ENCODE measurements at regions not wholly inside any gene's neighbourhood (a gene's known extent, or its start where the extent isn't known, plus 50 kb on each side); places are given as distances from the start of the nearest gene placed in this dataset.

DNA sequence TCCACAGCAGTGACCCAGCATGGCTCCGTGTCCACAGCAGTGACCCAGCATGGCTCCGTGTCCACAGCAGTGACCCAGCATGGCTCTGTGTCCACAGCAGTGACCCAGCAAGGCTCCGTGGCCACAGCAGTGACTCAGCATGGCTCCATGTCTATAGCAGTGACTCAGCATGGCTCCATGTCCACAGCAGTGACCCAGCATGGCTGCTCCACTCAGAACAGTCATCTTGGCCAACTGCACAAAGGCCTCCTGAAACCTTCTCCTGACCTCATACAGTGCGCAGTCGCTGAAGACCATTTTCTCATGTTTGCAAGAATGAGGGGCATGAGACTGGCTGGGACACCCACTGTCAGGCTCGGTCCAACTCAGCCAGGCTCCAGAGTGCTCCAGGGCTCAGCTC lies 333.4 kb upstream of the RAB6C start:
- H3K9me3 ChIP-seq (replicated peaks): no peaks in the 10 kb centered on the region
- H3K27ac ChIP-seq (replicated peaks): no peak overlapping the region
- peaks cover 18% of the 10 kb centered on the region for H3K27me3 ChIP-seq (ENCODE audit: low read depth)
- H3K4me3 ChIP-seq: no peak overlapping the region
- no peaks in the 10 kb centered on the region for H3K4me1 ChIP-seq
- intact Hi-C loops (cut with micrococcal nuclease): no loop called here
- DNase-seq: no peak
- H3K36me3 ChIP-seq: no peaks in the 10 kb centered on the region
- TF ChIP-seq, protein P1, sequence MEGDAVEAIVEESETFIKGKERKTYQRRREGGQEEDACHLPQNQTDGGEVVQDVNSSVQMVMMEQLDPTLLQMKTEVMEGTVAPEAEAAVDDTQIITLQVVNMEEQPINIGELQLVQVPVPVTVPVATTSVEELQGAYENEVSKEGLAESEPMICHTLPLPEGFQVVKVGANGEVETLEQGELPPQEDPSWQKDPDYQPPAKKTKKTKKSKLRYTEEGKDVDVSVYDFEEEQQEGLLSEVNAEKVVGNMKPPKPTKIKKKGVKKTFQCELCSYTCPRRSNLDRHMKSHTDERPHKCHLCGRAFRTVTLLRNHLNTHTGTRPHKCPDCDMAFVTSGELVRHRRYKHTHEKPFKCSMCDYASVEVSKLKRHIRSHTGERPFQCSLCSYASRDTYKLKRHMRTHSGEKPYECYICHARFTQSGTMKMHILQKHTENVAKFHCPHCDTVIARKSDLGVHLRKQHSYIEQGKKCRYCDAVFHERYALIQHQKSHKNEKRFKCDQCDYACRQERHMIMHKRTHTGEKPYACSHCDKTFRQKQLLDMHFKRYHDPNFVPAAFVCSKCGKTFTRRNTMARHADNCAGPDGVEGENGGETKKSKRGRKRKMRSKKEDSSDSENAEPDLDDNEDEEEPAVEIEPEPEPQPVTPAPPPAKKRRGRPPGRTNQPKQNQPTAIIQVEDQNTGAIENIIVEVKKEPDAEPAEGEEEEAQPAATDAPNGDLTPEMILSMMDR (IDR thresholded peaks at IDR 0.05; ENCODE audit: borderline replicate concordance): no peak

GRCh38 chr2:129653246-129653645 lies 326.2 kb upstream of the RAB6C start:
- no peak overlapping the region for H3K27ac ChIP-seq (replicated peaks)
- TF ChIP-seq, protein P1 (IDR thresholded peaks at IDR 0.05; ENCODE audit: borderline replicate concordance): no peak
- H3K9me3 ChIP-seq (replicated peaks): peaks cover 1% of the 10 kb centered on the region
- H3K4me3 ChIP-seq: no peak overlapping the region
- H3K27me3 ChIP-seq (ENCODE audit: low read depth): peaks cover 32% of the 10 kb centered on the region
- no peaks in the 10 kb centered on the region for H3K36me3 ChIP-seq
- H3K4me1 ChIP-seq: no peaks in the 10 kb centered on the region
- intact Hi-C loops (cut with micrococcal nuclease): no loop called here
- DNase-seq: no peak

- no peak overlapping the region for H3K27ac ChIP-seq (replicated peaks)
- intact Hi-C loops (cut with micrococcal nuclease): no loop called here
- TF ChIP-seq, protein P1 (IDR thresholded peaks at IDR 0.05; ENCODE audit: borderline replicate concordance): no peak
- no peaks in the 10 kb centered on the region for H3K4me1 ChIP-seq
- no peaks in the 10 kb centered on the region for H3K36me3 ChIP-seq
- H3K27me3 ChIP-seq (ENCODE audit: low read depth): peaks cover 25% of the 10 kb centered on the region
- H3K4me3 ChIP-seq: no peak overlapping the region
- DNase-seq: no peak
- peaks cover 12% of the 10 kb centered on the region for H3K9me3 ChIP-seq (replicated peaks)
These were observed 325.1 kb upstream of the RAB6C start for GRCh38 chr2:129654331-129654730.

- no peak for DNase-seq
- TF ChIP-seq, protein P1 (IDR thresholded peaks at IDR 0.05; ENCODE audit: borderline replicate concordance): no peak
- H3K27ac ChIP-seq (replicated peaks): no peak overlapping the region
- peaks cover 14% of the 10 kb centered on the region for H3K9me3 ChIP-seq (replicated peaks)
- intact Hi-C loops (cut with micrococcal nuclease): no loop called here
- H3K4me3 ChIP-seq: no peak overlapping the region
- H3K27me3 ChIP-seq (ENCODE audit: low read depth): peaks cover 30% of the 10 kb centered on the region
- no peaks in the 10 kb centered on the region for H3K4me1 ChIP-seq
- H3K36me3 ChIP-seq: no peaks in the 10 kb centered on the region
These were observed 323.3 kb upstream of the RAB6C start for GRCh38 chr2:129656081-129656598.

DNA sequence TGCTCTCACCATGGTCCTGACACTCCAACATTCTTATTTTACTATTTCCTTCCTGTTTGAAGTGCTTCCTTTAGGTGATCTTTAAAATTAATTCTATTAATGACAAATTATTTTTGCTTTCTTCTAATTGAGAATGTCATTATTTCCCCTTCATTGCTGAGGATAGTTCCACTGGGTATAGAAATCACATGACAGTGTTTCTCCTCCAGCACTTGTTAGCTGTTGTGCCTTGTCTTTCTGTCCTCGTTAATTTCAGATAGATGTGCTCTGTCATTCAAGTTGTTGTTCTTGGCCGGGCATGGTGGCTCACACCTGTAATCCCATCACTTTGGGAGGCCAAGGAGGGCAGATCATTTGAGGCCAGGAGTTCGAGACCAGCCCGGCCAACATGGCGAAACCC lies 321.0 kb upstream of the RAB6C start:
- TF ChIP-seq, protein P1 (IDR thresholded peaks at IDR 0.05; ENCODE audit: borderline replicate concordance): no peak
- Histone ChIP-seq H3K9me3 (replicated peaks) (peaks cover 14% of the 10 kb centered on the region), H3K36me3 (no peaks in the 10 kb centered on the region), H3K27me3 (ENCODE audit: low read depth) (peaks cover 18% of the 10 kb centered on the region), H3K4me3 (no peak overlapping the region), H3K4me1 (no peaks in the 10 kb centered on the region), H3K27ac (replicated peaks) (no peak overlapping the region)
- intact Hi-C loops (cut with micrococcal nuclease): no loop called here
- no peak for DNase-seq

Data from left ventricle myocardium inferior (tissue), 1 donor.